ENCODE measurements at regions not wholly inside any gene's neighbourhood (a gene's known extent, or its start where the extent isn't known, plus 50 kb on each side); places are given as distances from the start of the nearest gene placed in this dataset.

DNA sequence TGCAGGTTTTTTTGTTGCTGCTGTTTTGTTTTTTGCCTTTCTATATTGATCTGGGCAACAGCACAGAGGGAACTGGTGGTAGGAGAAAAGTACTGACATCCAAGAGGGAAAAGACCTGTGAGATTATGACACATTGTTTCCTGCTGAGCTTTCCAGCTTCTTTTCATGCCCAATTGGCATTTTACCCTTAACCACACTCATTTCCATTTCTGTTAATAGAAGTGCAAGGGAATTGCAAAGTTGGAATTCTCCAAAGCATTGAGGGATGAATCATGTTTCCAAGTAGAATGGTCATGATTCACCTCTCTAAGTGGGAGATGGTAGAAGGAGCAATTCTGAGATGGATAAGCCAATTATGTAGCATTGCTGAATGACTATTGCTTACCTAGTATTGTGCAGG is 161.5 kb downstream of the PPARGC1A start:
- H3K4me1 Mint-ChIP-seq, result peaks cover 10 to 26% of the 10 kb centered on the region in 2 experiments
- Histone ChIP-seq H2BK120ac (ENCODE audit: low read depth, low read length, poor library complexity, severe bottlenecking) (no peak overlapping the region), H3K4me1 (ENCODE audit: insufficient read depth, low read length) (peaks cover 7% of the 10 kb centered on the region), H3K79me2 (ENCODE audit: insufficient read depth, low read length) (no peaks in the 10 kb centered on the region), H3K4ac (ENCODE audit: low read depth, low read length) (no peak overlapping the region), H3K27ac (ENCODE audit: insufficient read length, low read depth, low read length) (no peak overlapping the region), H4K5ac (ENCODE audit: insufficient read length, low read depth, low read length) (no peak overlapping the region), H3K79me1 (ENCODE audit: insufficient read depth, low read depth, low read length, poor library complexity, severe bottlenecking) (no peaks in the 10 kb centered on the region), H3K14ac (ENCODE audit: insufficient read depth, low read length) (no peak overlapping the region), H3K56ac (ENCODE audit: insufficient read length, low read depth, low read length) (no peak overlapping the region), H3K9me3 (ENCODE audit: control insufficient read depth, low read depth, low read length) (no peaks in the 10 kb centered on the region), H2AFZ (ENCODE audit: low read length) (no peak overlapping the region), H3K23ac (ENCODE audit: insufficient read length, low read depth, low read length) (no peak overlapping the region), H3K23me2 (ENCODE audit: insufficient read length, low read depth, low read length, poor library complexity, severe bottlenecking) (no peaks in the 10 kb centered on the region), H4K20me1 (ENCODE audit: control insufficient read depth, insufficient read depth, insufficient read length) (no peaks in the 10 kb centered on the region), H3K4me2 (ENCODE audit: insufficient read depth, insufficient read length, low read length) (no peak overlapping the region), H3K27me3 (ENCODE audit: insufficient read depth, low read length) (no peaks in the 10 kb centered on the region), H2BK12ac (ENCODE audit: insufficient read length, low read depth, low read length) (no peak overlapping the region), H3K9ac (ENCODE audit: extremely low read depth, insufficient read length, low read length) (no peak overlapping the region), H2BK15ac (ENCODE audit: low read depth, low read length) (no peak overlapping the region), H2BK20ac (ENCODE audit: low read depth, low read length, poor library complexity, severe bottlenecking) (no peak overlapping the region), H3T11ph (ENCODE audit: low read length) (no peak overlapping the region), H2AK5ac (ENCODE audit: insufficient read length, low read length) (no peak overlapping the region), H4K8ac (replicated peaks; ENCODE audit: insufficient read length, low read depth, low read length) (no peak overlapping the region), H2BK5ac (ENCODE audit: insufficient read length, low read length) (no peak overlapping the region), H3K18ac (ENCODE audit: insufficient read length, low read depth, low read length) (no peak overlapping the region), H4K91ac (ENCODE audit: insufficient read length, low read depth, low read length) (no peak overlapping the region)
- no peak for DNase-seq
- no peak overlapping the region for H3K4me3 Mint-ChIP-seq
- TF ChIP-seq, protein P1, sequence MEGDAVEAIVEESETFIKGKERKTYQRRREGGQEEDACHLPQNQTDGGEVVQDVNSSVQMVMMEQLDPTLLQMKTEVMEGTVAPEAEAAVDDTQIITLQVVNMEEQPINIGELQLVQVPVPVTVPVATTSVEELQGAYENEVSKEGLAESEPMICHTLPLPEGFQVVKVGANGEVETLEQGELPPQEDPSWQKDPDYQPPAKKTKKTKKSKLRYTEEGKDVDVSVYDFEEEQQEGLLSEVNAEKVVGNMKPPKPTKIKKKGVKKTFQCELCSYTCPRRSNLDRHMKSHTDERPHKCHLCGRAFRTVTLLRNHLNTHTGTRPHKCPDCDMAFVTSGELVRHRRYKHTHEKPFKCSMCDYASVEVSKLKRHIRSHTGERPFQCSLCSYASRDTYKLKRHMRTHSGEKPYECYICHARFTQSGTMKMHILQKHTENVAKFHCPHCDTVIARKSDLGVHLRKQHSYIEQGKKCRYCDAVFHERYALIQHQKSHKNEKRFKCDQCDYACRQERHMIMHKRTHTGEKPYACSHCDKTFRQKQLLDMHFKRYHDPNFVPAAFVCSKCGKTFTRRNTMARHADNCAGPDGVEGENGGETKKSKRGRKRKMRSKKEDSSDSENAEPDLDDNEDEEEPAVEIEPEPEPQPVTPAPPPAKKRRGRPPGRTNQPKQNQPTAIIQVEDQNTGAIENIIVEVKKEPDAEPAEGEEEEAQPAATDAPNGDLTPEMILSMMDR (conservative IDR thresholded peaks at IDR 0.05), result no peak
- H3K36me3 Mint-ChIP-seq (ENCODE audit: insufficient read depth in 1 of 3, low read depth in 3 of 3), result peaks cover 0 to 2% (median 0%) of the 10 kb centered on the region in 3 experiments; a peak in 3 of 7 replicates
- peaks cover 0 to 8% of the 10 kb centered on the region in 2 experiments; a peak in 2 of 5 replicates for H3K9me3 Mint-ChIP-seq
- H3K27me3 Mint-ChIP-seq (ENCODE audit: low read depth), result peaks cover 6% of the 10 kb centered on the region
- no peak overlapping the region for H3K27ac Mint-ChIP-seq
